Epithelial cell of proximal tubule (primary cell): ENCODE measurements at regions not wholly inside any gene's neighbourhood (a gene's known extent, or its start where the extent isn't known, plus 50 kb on each side); places are given as distances from the start of the nearest gene placed in this dataset.
"Not testable (repeated sequence)": the region's sequence is repeated elsewhere in the genome, so short reads cannot be mapped to it uniquely, and the experiment has no call there.

Source experiments
- DNase-seq: peaks from one replicate; pipeline ENCODE4 v3.0.0-alpha.2; 2011; ENCODE audit warnings: low read depth
- H3K4me3 ChIP-seq: 2 replicates; pipeline ENCODE4 v1.5.1; 2011; ENCODE audit warnings: low read depth, mild to moderate bottlenecking, low read length
- TF ChIP-seq, protein P1 (sequence below): conservative IDR thresholded peaks from 2 replicates; pipeline ENCODE4 v1.5.1; 2012; ENCODE audit warnings: low read depth, mild to moderate bottlenecking, low read length

GRCh38 chr2:75892490-75892889 lies 181.8 kb upstream of the GCFC2 start:
- no peak overlapping the region for H3K4me3 ChIP-seq
- TF ChIP-seq, protein P1, sequence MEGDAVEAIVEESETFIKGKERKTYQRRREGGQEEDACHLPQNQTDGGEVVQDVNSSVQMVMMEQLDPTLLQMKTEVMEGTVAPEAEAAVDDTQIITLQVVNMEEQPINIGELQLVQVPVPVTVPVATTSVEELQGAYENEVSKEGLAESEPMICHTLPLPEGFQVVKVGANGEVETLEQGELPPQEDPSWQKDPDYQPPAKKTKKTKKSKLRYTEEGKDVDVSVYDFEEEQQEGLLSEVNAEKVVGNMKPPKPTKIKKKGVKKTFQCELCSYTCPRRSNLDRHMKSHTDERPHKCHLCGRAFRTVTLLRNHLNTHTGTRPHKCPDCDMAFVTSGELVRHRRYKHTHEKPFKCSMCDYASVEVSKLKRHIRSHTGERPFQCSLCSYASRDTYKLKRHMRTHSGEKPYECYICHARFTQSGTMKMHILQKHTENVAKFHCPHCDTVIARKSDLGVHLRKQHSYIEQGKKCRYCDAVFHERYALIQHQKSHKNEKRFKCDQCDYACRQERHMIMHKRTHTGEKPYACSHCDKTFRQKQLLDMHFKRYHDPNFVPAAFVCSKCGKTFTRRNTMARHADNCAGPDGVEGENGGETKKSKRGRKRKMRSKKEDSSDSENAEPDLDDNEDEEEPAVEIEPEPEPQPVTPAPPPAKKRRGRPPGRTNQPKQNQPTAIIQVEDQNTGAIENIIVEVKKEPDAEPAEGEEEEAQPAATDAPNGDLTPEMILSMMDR: no peak
- no peak for DNase-seq

GRCh38 chr2:75882530-75882929 lies 171.8 kb upstream of the GCFC2 start:
- DNase-seq: no peak
- H3K4me3 ChIP-seq: no peak overlapping the region
- TF ChIP-seq, protein P1: no peak

DNA sequence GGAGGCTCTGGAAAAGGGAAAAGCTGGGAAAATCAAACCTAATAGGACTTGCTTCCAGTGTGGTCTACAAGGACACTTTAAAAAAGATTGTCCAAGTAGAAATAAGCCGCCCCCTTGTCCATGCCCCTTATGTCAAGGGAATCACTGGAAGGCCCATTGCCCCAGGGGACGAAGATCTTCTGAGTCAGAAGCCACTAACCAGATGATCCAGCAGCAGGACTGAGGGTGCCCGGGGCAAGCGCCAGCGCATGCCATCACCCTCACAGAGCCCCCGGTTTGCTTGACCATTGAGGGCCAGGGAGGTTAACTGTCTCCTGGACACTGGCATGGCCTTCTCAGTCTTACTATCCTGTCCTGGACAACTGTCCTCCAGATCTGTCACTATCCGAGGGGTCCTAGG lies 164.9 kb upstream of the GCFC2 start:
- not testable (repeated sequence) for DNase-seq, H3K4me3 ChIP-seq

- not testable (repeated sequence) for DNase-seq, H3K4me3 ChIP-seq
Observed at GRCh38 chr2:75871762-75872614, 161.3 kb upstream of the GCFC2 start.

DNA sequence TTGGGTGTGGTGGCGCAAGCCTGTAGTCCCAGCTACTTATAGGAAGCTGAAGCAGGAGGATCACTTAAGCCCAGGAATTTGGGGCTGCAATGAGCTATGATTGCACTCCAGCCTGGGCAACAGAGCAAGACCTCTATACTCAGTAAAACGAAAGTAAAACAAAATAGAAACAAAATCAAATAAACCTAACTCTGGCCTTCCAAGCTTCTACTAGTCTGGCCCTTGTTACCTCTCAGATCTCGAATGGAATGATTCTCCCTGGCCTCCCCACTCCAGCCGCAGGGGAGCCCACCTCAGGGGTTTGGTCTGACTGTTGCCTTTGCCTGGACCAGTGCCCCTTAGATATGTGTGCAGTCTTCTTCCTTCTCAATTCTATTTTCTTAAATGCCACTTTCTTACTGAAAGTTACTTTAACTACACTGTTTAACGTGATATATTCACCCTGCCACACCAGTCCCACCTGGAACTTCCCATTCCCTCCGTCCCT lies 160.0 kb upstream of the GCFC2 start:
- TF ChIP-seq, protein P1: no peak
- DNase-seq: no peak
- no peak overlapping the region for H3K4me3 ChIP-seq

DNA sequence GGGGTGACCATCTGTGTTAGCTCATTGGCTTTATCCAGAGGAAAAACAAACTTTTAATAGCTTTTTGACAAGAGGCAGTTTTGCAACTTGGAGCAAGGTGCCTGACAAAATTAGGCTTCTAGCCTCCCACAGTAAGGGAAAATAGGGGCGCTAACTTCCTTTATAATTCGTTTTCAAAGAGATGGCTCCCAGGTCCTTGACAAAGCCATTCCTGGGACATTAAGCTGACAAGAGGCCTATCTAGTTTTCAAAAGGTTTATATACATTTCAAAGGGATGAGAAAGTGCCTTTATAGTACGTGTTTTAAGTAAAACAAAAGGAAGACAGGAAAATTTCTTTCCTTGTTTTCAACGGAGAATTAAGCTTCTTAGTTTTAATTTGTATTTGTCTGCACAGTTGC lies 159.4 kb upstream of the GCFC2 start:
- no peak for DNase-seq
- no peak overlapping the region for H3K4me3 ChIP-seq
- TF ChIP-seq, protein P1: no peak

DNA sequence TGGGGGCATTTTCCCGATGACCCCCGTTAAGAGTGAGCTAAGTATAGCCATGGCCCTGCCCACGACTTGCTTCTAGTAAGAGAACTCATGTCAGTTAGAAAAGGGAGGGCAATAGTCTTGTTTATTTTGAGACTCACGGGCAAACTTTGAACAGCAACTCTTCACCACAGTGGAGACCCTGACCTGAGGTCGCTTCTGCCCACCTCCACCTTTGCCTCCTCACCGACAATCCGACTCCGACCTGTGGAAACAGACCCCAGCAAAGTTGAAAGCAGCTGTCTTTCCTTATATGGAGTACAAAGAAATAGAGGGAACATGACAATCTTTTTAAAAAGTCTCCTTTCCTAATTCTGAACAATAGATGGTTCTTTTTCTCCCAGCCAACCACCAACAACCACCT lies 155.0 kb upstream of the GCFC2 start:
- no peak overlapping the region for H3K4me3 ChIP-seq
- DNase-seq: no peak
- TF ChIP-seq, protein P1: no peak

DNA sequence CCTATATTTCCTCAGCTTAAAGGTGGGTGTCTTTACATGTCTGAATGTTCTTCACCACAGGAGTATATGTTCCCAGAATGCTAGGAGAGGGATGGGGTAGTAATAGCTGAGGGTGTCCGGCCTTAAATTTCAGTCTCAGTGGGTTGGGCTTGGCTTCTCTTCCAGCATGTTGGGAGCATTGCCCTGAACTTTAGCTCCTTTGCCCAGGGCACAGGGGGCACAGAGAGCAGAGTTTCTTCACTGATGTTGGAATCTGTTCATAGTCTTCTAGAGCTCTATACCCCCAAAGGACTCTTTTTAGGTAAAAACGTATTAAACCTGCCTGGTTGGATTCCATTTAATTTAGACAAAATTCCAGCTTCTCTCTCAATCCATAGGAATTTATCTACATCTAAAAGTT lies 154.4 kb upstream of the GCFC2 start:
- no peak for DNase-seq
- TF ChIP-seq, protein P1: no peak
- H3K4me3 ChIP-seq: no peak overlapping the region
